HG02970 (cell line): ENCODE measurements at regions not wholly inside any gene's neighbourhood (a gene's known extent, or its start where the extent isn't known, plus 50 kb on each side); places are given as distances from the start of the nearest gene placed in this dataset.

Source experiments
- ATAC-seq: cut with Tn5 transposase; IDR thresholded peaks from one replicate; pipeline ENCODE4 v1.9.1; 2021; ENCODE audit warnings: mild to moderate bottlenecking, moderate library complexity, moderate number of reproducible peaks; ENCODE audit not compliant: unreplicated experiment, low FRiP score

GRCh38 chr10:43966571-43966965 is 317.9 kb upstream of the ZNF32 start:
- no peak for ATAC-seq

- ATAC-seq, result no peak
Measured at GRCh38 chr10:43965918-43966570, 317.4 kb upstream of the ZNF32 start.

GRCh38 chr10:43965033-43965917 is 316.6 kb upstream of the ZNF32 start:
- no peak for ATAC-seq

GRCh38 chr10:43964486-43964885 is 315.8 kb upstream of the ZNF32 start:
- no peak for ATAC-seq

- ATAC-seq, result no peak
Measured at GRCh38 chr10:43963793-43964425, 315.2 kb upstream of the ZNF32 start.

GRCh38 chr10:43963379-43963778 is 314.7 kb upstream of the ZNF32 start:
- ATAC-seq, result no peak

- no peak for ATAC-seq
Measured at GRCh38 chr10:43962346-43963191, 313.9 kb upstream of the ZNF32 start.

- no peak for ATAC-seq
Measured at GRCh38 chr10:43961523-43962345, 313.1 kb upstream of the ZNF32 start.

GRCh38 chr10:43960981-43961380 is 312.3 kb upstream of the ZNF32 start:
- ATAC-seq, result no peak

GRCh38 chr10:43960477-43960876 is 311.8 kb upstream of the ZNF32 start:
- ATAC-seq, result no peak

GRCh38 chr10:43960135-43960415 is 311.4 kb upstream of the ZNF32 start:
- no peak for ATAC-seq

- ATAC-seq, result no peak
Measured at GRCh38 chr10:43959364-43960134, 310.9 kb upstream of the ZNF32 start.

GRCh38 chr10:43958964-43959363 is 310.3 kb upstream of the ZNF32 start:
- ATAC-seq, result no peak

- no peak for ATAC-seq
Measured at GRCh38 chr10:43958071-43958432, 309.4 kb upstream of the ZNF32 start.

GRCh38 chr10:43957267-43958070 is 308.8 kb upstream of the ZNF32 start:
- ATAC-seq, result no peak

GRCh38 chr10:43955978-43956377 is 307.3 kb upstream of the ZNF32 start:
- ATAC-seq, result no peak

- no peak for ATAC-seq
Measured at GRCh38 chr10:43955002-43955596, 306.4 kb upstream of the ZNF32 start.

GRCh38 chr10:43953672-43954071 is 305.0 kb upstream of the ZNF32 start:
- ATAC-seq, result no peak
